ENCODE measurements at regions not wholly inside any gene's neighbourhood (a gene's known extent, or its start where the extent isn't known, plus 50 kb on each side); places are given as distances from the start of the nearest gene placed in this dataset.

DNA sequence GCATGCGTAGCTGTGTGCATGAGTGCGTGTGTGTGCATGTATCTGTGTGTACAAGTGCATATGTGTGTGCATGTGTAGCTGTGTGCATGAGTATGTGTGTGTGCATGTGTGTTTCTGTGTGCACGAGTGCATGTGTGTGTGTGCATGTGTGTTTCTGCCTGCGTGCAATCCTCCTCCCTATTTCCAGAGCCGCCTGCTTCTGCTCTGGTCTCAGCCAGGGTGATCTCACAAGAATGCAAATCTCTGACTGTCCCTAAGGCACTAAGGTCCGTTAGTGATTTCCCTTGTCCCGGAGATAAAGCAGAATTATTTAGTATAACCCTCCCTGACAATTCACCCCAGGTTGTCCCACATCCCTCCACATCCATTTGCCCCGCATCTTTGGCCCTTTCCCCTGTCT, 530.3 kb downstream of the TCERG1L start:
- H3K27ac Mint-ChIP-seq = no peak overlapping the region
- no peak overlapping the region for H3K4me3 Mint-ChIP-seq
- H3K27me3 Mint-ChIP-seq (ENCODE audit: low read depth in 3 of 3) = peaks cover 0 to 5% (median 0%) of the 10 kb centered on the region in 3 donors
- no peaks in the 10 kb centered on the region for H3K9me3 Mint-ChIP-seq
- no peaks in the 10 kb centered on the region for H3K36me3 Mint-ChIP-seq
- DNase-seq = no peak
- no peaks in the 10 kb centered on the region for H3K4me1 Mint-ChIP-seq

- Mint-ChIP-seq H3K4me1 (no peaks in the 10 kb centered on the region), H3K36me3 (no peaks in the 10 kb centered on the region), H3K27me3 (ENCODE audit: low read depth in 3 of 3) (peaks cover 0 to 2% (median 0%) of the 10 kb centered on the region in 3 donors), H3K4me3 (no peak overlapping the region), H3K27ac (no peak overlapping the region), H3K9me3 (no peaks in the 10 kb centered on the region)
- no peak for DNase-seq
These were observed 529.9 kb downstream of the TCERG1L start for GRCh38 chr10:130781623-130782022.

- Mint-ChIP-seq H3K36me3 (no peaks in the 10 kb centered on the region), H3K9me3 (no peaks in the 10 kb centered on the region), H3K27me3 (ENCODE audit: low read depth in 3 of 3) (peaks cover 0 to 2% (median 0%) of the 10 kb centered on the region in 3 donors), H3K27ac (no peak overlapping the region), H3K4me3 (no peak overlapping the region), H3K4me1 (no peaks in the 10 kb centered on the region)
- DNase-seq = no peak
These were observed 529.1 kb downstream of the TCERG1L start for GRCh38 chr10:130782467-130782866.

DNA sequence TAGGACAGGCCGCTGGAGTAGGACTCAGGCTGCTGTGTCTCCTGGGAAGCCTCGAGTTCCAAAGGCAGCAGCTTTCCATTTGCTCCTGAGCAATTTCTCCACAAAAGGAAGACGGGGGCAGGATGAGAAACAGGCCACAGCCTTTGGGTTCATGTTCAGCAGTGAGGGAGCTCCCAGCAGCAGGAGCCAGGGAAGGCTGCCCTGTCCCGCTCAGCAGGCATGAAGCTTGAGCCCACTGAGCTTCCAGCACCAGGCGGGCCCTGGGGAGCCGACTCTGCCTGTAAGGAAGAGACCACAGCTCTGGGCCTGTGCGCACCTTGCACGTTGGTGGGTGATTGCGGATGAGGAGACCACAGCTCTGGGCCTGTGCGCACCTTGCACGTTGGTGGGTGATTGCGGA, 527.2 kb downstream of the TCERG1L start:
- H3K36me3 Mint-ChIP-seq = no peaks in the 10 kb centered on the region
- no peak overlapping the region for H3K27ac Mint-ChIP-seq
- no peaks in the 10 kb centered on the region for H3K9me3 Mint-ChIP-seq
- DNase-seq = no peak
- H3K4me1 Mint-ChIP-seq = no peaks in the 10 kb centered on the region
- H3K4me3 Mint-ChIP-seq = no peak overlapping the region
- peaks cover 0 to 2% (median 0%) of the 10 kb centered on the region in 3 donors for H3K27me3 Mint-ChIP-seq (ENCODE audit: low read depth in 3 of 3)

- no peaks in the 10 kb centered on the region for H3K4me1 Mint-ChIP-seq
- H3K9me3 Mint-ChIP-seq = no peaks in the 10 kb centered on the region
- H3K27me3 Mint-ChIP-seq (ENCODE audit: low read depth in 3 of 3) = peaks cover 0 to 2% (median 0%) of the 10 kb centered on the region in 3 donors
- DNase-seq = no peak
- no peak overlapping the region for H3K27ac Mint-ChIP-seq
- H3K4me3 Mint-ChIP-seq = no peak overlapping the region
- H3K36me3 Mint-ChIP-seq = no peaks in the 10 kb centered on the region
These were observed 525.1 kb downstream of the TCERG1L start for GRCh38 chr10:130786365-130786966.

DNA sequence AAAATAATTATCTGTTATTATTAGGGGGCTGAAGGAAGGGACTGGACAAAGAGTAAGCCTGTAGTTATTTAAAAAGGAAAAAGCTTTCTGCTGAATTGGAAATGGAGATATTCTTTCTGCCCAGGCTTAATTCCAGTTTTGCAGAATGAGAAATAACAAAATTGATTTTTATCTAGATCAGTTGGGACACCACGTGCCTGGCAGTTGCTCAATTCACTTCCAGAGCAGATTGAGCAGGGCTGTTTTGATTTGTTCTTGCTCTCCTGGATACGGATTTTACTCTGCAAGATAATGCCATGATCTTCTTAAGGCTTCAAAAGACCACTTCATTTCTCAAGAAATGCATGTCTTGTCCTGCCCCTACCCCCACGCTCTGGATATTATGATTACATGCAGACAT, 524.3 kb downstream of the TCERG1L start:
- Mint-ChIP-seq H3K27ac (no peak overlapping the region), H3K36me3 (no peaks in the 10 kb centered on the region), H3K4me1 (no peaks in the 10 kb centered on the region), H3K9me3 (no peaks in the 10 kb centered on the region), H3K27me3 (ENCODE audit: low read depth in 3 of 3) (no peaks in the 10 kb centered on the region), H3K4me3 (no peak overlapping the region)
- DNase-seq = no peak

DNA sequence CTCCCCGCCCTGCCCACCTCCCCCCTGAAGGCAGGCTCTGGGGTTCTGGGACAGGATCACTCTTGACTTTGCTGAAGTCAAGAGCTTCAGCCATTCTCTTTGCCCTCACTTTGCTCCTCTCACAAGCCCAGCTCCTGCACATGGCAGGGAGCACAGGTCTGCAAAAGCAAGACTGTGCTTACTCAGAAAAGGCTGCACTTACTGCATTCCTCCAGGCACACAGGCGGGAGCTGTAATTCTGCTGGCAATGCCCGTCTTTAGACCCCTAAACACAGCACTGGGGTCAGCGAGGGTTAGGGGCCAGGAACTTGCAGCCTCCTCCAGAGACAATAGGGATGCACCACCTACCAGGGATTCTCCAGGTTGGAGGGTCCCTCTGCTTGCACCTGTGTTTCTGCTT, 523.7 kb downstream of the TCERG1L start:
- no peaks in the 10 kb centered on the region for H3K4me1 Mint-ChIP-seq
- H3K9me3 Mint-ChIP-seq = no peaks in the 10 kb centered on the region
- no peaks in the 10 kb centered on the region for H3K36me3 Mint-ChIP-seq
- peaks cover 0 to under 1% (median 0%) of the 10 kb centered on the region in 3 donors for H3K27me3 Mint-ChIP-seq (ENCODE audit: low read depth in 3 of 3)
- H3K27ac Mint-ChIP-seq = no peak overlapping the region
- no peak for DNase-seq
- H3K4me3 Mint-ChIP-seq = no peak overlapping the region

GRCh38 chr10:130790339-130790738, 521.2 kb downstream of the TCERG1L start:
- H3K27me3 Mint-ChIP-seq (ENCODE audit: low read depth in 3 of 3) = peaks cover 0 to 2% (median 1%) of the 10 kb centered on the region in 3 donors
- H3K4me1 Mint-ChIP-seq = no peaks in the 10 kb centered on the region
- no peaks in the 10 kb centered on the region for H3K9me3 Mint-ChIP-seq
- H3K4me3 Mint-ChIP-seq = no peak overlapping the region
- no peaks in the 10 kb centered on the region for H3K36me3 Mint-ChIP-seq
- no peak for DNase-seq
- H3K27ac Mint-ChIP-seq = no peak overlapping the region

- peaks cover 1 to 7% (median 2%) of the 10 kb centered on the region in 3 donors for H3K27me3 Mint-ChIP-seq (ENCODE audit: low read depth in 3 of 3)
- H3K9me3 Mint-ChIP-seq = peaks cover 0 to 2% (median 0%) of the 10 kb centered on the region in 6 donors
- no peak overlapping the region for H3K4me3 Mint-ChIP-seq
- no peaks in the 10 kb centered on the region for H3K4me1 Mint-ChIP-seq
- no peak for DNase-seq
- H3K36me3 Mint-ChIP-seq = no peaks in the 10 kb centered on the region
- no peak overlapping the region for H3K27ac Mint-ChIP-seq
These were observed 519.2 kb downstream of the TCERG1L start for GRCh38 chr10:130792096-130792845.

DNA sequence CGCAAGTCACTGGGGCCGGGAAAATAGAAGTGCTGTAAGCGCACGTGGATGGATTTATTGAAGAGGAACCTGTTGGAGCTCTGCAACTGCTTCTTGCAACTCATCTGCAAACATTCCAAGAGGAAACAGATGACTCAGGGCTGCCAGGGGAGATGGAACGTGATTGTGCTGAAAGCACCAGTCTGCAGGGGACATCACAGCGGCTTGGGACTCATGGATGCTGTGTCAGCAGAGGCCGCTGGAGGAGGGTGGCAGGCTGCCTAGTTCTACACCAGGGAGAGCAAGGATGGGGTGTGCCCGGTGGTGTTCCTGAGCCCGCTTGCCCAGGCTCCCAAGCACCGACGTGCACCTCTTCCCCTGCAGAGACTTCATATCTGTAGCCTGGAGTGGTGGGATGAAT, 515.7 kb downstream of the TCERG1L start:
- Mint-ChIP-seq H3K9me3 (peaks cover 0 to 2% (median 0%) of the 10 kb centered on the region in 6 donors), H3K36me3 (no peaks in the 10 kb centered on the region), H3K4me1 (no peaks in the 10 kb centered on the region), H3K27ac (no peak overlapping the region), H3K27me3 (ENCODE audit: low read depth in 3 of 3) (peaks cover 1 to 7% (median 2%) of the 10 kb centered on the region in 3 donors), H3K4me3 (no peak overlapping the region)
- DNase-seq = no peak

DNA sequence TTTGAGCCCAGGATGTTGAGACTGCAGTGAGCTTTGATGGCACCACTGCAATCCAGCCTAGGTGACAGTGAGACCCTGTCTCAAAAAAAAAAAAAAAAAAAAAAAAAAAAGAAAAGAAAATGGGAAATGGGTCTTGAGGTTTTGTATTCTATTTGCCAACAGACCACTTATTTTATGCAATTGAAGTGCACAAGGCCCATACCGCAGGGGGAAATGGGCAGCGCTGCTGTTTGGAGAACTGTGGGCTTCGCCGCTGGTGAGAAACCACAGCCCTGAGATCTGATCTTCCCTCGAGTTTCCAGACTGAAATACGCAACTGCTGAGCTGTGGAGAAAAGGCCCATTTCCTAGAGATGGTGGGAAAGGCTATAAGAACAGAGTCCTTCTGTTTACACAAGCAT, 512.0 kb downstream of the TCERG1L start:
- no peak for DNase-seq
- H3K4me3 Mint-ChIP-seq = no peak overlapping the region
- H3K36me3 Mint-ChIP-seq = no peaks in the 10 kb centered on the region
- H3K27me3 Mint-ChIP-seq (ENCODE audit: low read depth in 3 of 3) = peaks cover 1 to 6% (median 2%) of the 10 kb centered on the region in 3 donors
- no peak overlapping the region for H3K27ac Mint-ChIP-seq
- H3K9me3 Mint-ChIP-seq = peaks cover 0 to 2% (median 0%) of the 10 kb centered on the region in 6 donors
- H3K4me1 Mint-ChIP-seq = no peaks in the 10 kb centered on the region

- DNase-seq = no peak
- H3K9me3 Mint-ChIP-seq = peaks cover 0 to 2% (median 0%) of the 10 kb centered on the region in 6 donors
- H3K4me3 Mint-ChIP-seq = no peak overlapping the region
- H3K36me3 Mint-ChIP-seq = no peaks in the 10 kb centered on the region
- H3K27me3 Mint-ChIP-seq (ENCODE audit: low read depth in 3 of 3) = peaks cover 0 to 6% (median 2%) of the 10 kb centered on the region in 3 donors
- H3K27ac Mint-ChIP-seq = no peak overlapping the region
- H3K4me1 Mint-ChIP-seq = no peaks in the 10 kb centered on the region
These were observed 511.2 kb downstream of the TCERG1L start for GRCh38 chr10:130800281-130800680.

DNA sequence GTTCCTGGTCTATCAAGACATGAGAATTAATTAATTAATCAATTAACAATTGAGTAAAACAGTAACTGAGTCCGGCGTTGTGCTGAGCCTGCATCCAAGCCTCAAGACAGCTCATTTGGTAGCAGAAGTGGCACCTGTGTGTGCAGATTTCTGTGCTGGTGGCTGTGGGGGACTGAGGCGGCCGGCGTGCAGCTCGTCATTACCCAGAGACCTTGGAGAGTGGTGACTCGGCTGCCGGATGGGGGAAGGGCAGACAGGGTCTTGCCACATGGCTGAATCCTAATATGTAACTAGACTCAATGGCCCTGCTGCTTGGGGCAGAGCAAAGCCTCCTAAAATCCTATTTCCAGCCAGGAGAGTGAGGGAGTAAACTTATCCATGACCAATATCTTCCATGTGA, 510.2 kb downstream of the TCERG1L start:
- H3K27me3 Mint-ChIP-seq (ENCODE audit: low read depth in 3 of 3) = peaks cover 0 to 6% (median 2%) of the 10 kb centered on the region in 3 donors
- no peak overlapping the region for H3K4me3 Mint-ChIP-seq
- H3K4me1 Mint-ChIP-seq = no peaks in the 10 kb centered on the region
- H3K9me3 Mint-ChIP-seq = peaks cover 0 to 2% (median 0%) of the 10 kb centered on the region in 6 donors
- no peaks in the 10 kb centered on the region for H3K36me3 Mint-ChIP-seq
- no peak overlapping the region for H3K27ac Mint-ChIP-seq
- DNase-seq = no peak

DNA sequence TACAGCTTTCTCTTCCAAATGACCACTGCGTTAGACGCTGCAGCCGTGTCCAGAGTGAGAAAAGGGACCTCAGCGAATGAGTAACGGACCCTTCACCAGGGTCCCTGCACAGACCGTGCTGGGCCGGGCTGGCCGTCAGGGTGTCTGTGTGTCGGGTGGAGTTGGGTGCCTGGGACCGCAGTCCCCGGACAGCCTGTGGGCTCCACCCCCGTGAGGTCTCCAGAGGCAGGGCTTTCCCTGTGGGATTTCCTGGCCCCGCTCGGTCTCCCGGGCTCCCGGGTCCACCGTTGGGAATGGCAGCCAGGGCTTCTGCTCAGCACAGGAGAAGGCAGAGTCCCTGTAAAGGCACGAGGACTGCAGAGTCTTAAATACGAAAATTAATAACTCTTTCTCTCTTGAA, 509.7 kb downstream of the TCERG1L start:
- DNase-seq = no peak
- no peak overlapping the region for H3K4me3 Mint-ChIP-seq
- no peak overlapping the region for H3K27ac Mint-ChIP-seq
- peaks cover 0 to 1% (median 0%) of the 10 kb centered on the region in 6 donors for H3K9me3 Mint-ChIP-seq
- no peaks in the 10 kb centered on the region for H3K4me1 Mint-ChIP-seq
- H3K27me3 Mint-ChIP-seq (ENCODE audit: low read depth in 3 of 3) = peaks cover 0 to 5% (median 0%) of the 10 kb centered on the region in 3 donors
- H3K36me3 Mint-ChIP-seq = no peaks in the 10 kb centered on the region
